HG03066 (cell line): ENCODE measurements at regions not wholly inside any gene's neighbourhood (a gene's known extent, or its start where the extent isn't known, plus 50 kb on each side); places are given as distances from the start of the nearest gene placed in this dataset.

ENCODE experiments used
- ATAC-seq: cut with Tn5 transposase; IDR thresholded peaks from one replicate; pipeline ENCODE4 v1.9.1; 2021; ENCODE audit warnings: low read depth; ENCODE audit not compliant: unreplicated experiment

DNA sequence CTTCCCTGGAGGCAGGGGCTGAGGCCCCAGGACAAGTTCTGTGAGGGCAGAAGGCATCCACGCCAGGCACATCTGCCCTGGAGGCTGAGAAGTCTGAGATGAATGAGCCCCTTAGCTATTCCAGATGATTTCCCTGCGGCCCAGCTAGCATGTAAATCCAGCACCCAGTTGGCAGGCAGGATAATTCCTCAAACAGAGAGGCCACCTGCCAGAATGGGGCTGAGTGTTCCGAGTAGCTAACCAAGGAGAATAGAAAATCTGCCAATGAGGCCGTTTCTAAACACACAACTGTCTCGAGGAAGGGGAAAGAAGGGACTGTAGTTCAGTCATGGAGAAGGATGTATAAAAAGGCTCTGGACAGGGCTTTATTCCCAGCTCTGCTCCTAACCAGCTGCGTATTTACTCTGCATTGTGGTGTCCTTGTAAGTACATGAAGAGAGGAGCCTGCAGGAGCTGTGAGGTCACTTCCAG is 211.4 kb upstream of the CDYL start:
- ATAC-seq, result no peak

GRCh38 chr6:4563877-4564276 is 212.3 kb upstream of the CDYL start:
- ATAC-seq, result no peak

DNA sequence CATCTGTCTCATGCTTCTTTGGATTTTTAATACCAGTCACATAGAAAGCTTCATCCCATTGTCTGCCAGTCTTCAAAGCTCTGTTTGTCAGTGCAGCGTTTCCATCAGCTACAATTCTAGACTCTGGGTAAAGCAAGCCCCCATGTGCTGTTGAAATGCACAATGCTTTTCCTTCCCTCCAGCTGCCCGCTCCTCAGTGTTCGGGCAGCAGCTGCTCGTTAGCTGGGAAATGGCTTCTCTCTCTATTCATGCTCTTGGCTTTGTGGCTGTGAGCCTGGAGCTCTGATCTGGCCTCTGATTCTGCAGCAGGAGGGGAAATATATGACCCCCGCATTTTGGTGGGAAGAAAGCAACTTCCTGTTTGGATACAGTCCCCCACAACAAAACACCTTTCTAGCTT is 213.0 kb upstream of the CDYL start:
- ATAC-seq, result no peak

GRCh38 chr6:4561773-4562400 is 214.3 kb upstream of the CDYL start:
- no peak for ATAC-seq

DNA sequence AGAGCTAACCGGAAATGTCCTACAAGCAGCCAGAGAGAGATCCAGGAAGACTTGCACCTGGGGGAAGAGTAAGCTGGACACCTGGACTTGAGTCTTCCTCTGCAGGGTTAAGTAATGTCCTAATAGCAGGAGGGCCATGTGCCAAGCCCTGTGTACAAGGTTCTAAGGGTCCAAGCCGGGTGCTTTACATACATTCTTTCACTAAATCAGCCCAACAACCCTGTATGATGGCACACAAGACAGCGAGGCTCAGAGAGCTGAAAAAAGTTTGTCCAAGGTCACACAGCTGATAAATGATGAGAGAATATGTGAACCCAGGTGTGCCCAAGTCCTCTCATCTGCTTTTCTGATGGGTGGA is 215.1 kb upstream of the CDYL start:
- ATAC-seq, result no peak

DNA sequence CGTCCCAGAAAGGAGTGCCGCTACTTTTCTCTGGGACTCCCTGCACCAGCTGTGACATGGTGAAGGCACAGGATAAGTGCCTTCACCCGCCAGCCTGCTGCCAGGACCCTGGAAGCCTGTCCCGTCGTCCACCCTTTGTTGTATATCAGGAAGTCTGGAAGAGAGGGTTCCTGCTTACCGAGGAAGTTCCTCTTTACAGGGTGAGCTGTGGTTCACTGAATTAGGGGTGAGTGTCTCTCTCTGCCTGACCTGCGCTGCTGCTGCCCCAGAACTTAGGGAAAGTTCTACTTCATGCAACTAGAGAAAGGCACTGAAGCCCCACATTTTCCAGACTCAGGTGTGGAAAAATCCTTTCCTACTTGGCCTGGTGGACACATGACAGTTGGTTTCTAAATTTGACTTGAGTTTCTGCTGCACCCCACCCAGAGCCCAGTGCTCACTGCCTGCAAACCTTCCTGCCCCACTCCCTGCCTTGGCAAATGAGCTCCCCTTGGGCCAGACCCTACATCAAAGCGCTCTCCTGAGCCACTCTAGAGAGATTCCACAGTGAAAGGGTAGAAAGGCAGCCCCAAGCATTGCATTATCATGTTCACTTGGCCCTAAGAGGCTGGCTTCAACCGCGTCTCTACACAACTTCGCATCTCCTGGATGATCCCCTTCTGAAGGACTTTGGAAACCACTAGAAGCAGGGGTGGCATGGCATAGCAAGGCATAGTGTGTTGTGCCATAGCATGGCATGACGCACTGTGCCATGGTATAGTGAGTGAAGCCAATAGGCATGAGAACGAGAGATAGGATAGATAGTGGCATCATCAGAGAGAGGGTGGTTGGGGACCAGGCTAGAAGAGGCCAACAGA is 215.8 kb upstream of the CDYL start:
- no peak for ATAC-seq

GRCh38 chr6:4559281-4559875 is 216.8 kb upstream of the CDYL start:
- no peak for ATAC-seq

- no peak for ATAC-seq
These were observed 221.6 kb upstream of the CDYL start for GRCh38 chr6:4554645-4555044.

DNA sequence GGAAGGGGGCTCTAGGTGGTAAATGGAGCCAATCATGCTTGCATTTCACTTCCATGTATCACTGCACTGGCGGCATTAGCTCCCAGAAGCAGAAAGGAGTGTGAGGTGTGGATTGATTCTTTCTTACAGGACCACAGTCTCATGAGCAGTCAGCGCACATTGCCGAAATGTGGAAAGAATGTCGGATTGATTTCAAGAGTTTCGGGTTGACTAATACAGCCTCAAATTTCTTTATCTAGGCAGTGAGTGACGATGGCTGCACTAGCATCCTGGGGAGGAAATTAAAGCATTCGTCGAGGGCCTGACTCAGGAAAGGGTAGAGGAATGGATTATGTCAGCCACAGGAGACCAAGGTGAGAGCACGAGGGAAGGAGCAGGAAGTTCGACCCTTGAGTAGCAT is 222.8 kb upstream of the CDYL start:
- no peak for ATAC-seq

DNA sequence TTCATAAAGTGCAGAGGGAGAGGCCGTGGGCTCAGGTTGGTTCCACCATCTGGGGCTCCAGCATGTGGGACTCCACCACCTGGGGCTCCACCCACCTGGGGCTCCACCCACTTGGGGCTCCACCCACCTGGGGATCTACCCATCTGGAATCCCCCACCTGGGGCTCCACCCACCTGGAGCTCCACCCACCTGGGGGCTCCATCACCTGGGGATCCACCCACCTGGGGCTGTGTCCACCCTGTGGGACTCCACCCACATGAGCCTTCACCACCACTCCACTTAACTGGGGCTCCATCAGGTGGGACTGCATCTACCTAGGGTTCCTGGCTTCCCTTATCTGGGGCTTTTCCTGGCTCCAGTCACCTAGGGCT is 226.0 kb upstream of the CDYL start:
- ATAC-seq, result no peak

DNA sequence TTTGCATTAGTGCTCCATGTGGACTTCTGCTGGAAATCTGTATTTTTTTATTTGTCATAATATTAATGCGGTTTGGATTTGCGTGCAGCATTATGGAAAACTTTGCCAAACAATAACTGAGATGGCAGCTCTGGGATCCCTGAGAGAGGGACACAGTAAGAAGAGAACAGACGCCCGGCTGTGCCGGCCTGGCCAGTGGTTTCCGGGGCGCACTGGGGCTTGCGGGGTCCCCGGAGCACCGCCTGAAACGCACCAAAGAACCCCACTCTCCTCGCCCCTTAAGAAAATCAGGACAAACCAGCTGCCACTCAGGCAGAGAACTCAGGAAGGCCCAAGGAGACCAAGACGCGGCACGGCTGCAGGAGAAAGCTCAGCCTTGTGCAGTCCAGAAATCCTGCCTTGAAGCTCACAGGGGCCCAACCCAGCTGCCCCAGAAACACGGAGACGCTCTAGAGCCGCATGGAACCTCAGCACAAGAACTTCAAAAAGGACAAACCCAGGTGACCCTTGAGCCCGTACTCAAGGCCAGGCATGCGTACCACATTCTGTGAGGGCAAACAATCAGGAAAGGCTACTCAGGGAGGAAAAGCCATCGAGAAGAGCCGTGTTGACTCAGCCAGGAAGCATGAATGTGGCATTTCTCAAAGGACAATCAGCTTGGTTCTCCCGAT is 226.5 kb upstream of the CDYL start:
- ATAC-seq, result no peak

DNA sequence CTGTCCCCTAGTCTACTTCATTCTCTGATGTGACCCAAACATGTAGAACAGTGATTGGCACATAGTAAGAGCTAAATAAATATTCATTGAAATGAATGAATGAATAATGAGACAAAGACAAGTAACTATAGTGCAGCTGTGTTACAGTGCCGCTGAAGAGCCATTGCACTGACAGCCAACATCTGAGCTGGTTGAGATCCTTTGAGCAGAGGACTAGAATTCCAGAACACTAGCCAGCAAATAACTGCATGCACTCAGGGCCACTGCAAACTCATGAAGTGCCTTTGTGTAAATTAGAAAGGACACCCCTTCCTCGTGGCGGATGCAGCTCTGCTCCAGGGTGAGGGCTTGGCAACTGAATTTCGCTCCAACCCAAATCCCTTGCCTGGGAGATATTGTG is 230.3 kb upstream of the CDYL start:
- no peak for ATAC-seq

GRCh38 chr6:4543596-4543995 is 232.6 kb upstream of the CDYL start:
- ATAC-seq, result no peak

DNA sequence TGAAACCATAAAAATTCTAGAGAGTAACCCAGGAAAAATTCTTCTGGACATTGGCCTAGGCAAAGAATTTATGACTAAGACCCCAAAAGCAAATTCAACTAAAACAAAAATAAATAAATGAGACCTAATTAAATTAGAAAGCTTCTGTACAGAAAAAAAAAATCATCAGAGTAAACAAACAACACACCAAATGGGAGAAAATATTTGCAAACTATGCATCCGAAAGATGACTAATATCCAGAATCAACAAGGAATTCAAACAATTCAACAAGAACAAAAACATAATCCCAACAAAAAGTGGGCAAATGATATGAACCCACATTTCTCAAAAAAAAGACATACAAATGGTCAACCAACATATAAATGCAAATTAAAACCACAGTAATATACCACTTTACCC is 242.6 kb upstream of the CDYL start:
- ATAC-seq, result no peak

- ATAC-seq, result no peak
These were observed 244.8 kb upstream of the CDYL start for GRCh38 chr6:4531406-4531805.

- no peak for ATAC-seq
These were observed 253.8 kb upstream of the CDYL start for GRCh38 chr6:4522453-4522852.

- ATAC-seq, result no peak
These were observed 255.1 kb upstream of the CDYL start for GRCh38 chr6:4521070-4521469.

DNA sequence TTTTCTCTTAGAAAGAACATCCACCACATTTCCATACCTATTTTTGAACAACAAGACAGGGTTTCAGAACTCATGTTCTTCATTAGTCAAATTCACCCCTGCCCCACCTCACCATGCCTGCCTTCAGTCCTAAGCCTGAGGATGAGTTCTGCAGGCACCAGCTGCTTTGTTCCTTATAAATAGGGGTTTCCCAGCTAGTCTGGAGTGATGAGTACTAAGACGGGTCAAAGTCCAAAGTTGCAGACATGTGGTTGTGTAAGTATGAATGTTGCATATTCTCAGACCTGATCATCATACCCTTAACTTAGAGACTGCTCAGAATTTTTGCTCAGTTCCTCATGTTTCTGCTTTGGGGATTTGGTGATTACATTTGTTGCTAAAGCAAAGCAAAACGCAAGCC is 257.7 kb upstream of the CDYL start:
- ATAC-seq, result no peak

GRCh38 chr6:4516206-4516605 is 260.0 kb upstream of the CDYL start:
- ATAC-seq, result no peak

DNA sequence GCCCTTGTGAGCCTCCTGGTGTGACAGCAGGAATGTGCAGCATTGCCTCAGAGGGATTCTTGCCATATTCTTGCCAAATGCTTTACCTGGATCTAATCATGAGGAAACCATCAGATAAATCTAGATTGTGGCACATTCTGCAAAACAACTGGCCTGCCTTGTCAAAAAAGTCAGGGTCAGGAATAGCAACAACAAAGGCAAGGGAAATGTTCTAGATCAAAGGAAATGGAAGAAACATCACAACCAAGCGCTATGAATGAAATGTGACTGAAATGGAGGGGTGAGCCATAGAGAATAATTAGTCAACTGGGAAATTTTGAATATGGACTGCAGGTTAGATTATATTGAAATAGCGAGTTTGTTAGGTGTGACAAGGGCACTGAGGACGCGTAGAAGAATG is 262.6 kb upstream of the CDYL start:
- no peak for ATAC-seq

GRCh38 chr6:4512051-4512471 is 264.1 kb upstream of the CDYL start:
- ATAC-seq, result no peak
